H1 (cell line): ENCODE measurements at regions not wholly inside any gene's neighbourhood (a gene's known extent, or its start where the extent isn't known, plus 50 kb on each side); places are given as distances from the start of the nearest gene placed in this dataset.

Experiments used
- CTCF ChIA-PET: fragments of 300-600 bp; sonication (Branson Sonifier 250); formaldehyde crosslinking; loops from one replicate; lab custom pipeline; 2021; ENCODE audit not compliant: partially characterized antibody; lab: Charles Lee
- POLR2A ChIA-PET: fragments of 300-600 bp; sonication (Branson Sonifier 250); formaldehyde crosslinking; loops from one replicate; lab custom pipeline; 2021; ENCODE audit warnings: inconsistent platforms; ENCODE audit not compliant: partially characterized antibody; lab: Charles Lee
- DNase-seq, 2 experiments: peaks; one replicate each; pipeline versions ENCODE4 v3.0.0 to v3.0.0-alpha.2; 2010 to 2022; ENCODE audit warnings: low spot score in 2 of 2, low read depth in 1 of 2, mixed read lengths in 1 of 2
- FAIRE-seq: peaks from 2 replicates; lab custom pipeline; 2011; peaks lifted over from hg19 to GRCh38; lab: Jason Lieb, UNC
- H2AFZ ChIP-seq: 2 replicates; pipeline ENCODE4 v1.8.1; 2012; ENCODE audit warnings: low read length, inconsistent platforms
- H2AK5ac ChIP-seq: 2 replicates; pipeline ENCODE4 v1.6.1; 2013; ENCODE audit warnings: low read depth, low read length
- H2BK120ac ChIP-seq: replicated peaks from 2 replicates; pipeline ENCODE3; 2013; ENCODE audit warnings: low read depth, low read length, inconsistent platforms
- H2BK12ac ChIP-seq: 2 replicates; pipeline ENCODE4 v1.6.1; 2013; ENCODE audit warnings: low read depth, low read length
- H2BK15ac ChIP-seq: 2 replicates; pipeline ENCODE4 v1.6.1; 2013; ENCODE audit warnings: low read length
- H2BK20ac ChIP-seq: 2 replicates; pipeline ENCODE4 v1.6.1; 2013; ENCODE audit warnings: low read length
- H2BK5ac ChIP-seq: 2 replicates; pipeline ENCODE4 v1.6.1; 2013; ENCODE audit warnings: low read depth, low read length
- H3K14ac ChIP-seq: 2 replicates; pipeline ENCODE4 v1.6.1; 2013; ENCODE audit warnings: inconsistent platforms; ENCODE audit not compliant: insufficient read length
- H3K18ac ChIP-seq: 2 replicates; pipeline ENCODE4 v1.6.1; 2013; ENCODE audit warnings: low read length; ENCODE audit errors: extremely low read depth
- H3K23ac ChIP-seq: 2 replicates; pipeline ENCODE4 v1.6.1; 2013; ENCODE audit warnings: inconsistent platforms; ENCODE audit not compliant: insufficient read length
- H3K23me2 ChIP-seq: 2 replicates; pipeline ENCODE4 v1.6.1; 2013; ENCODE audit warnings: low read depth, low read length
- H3K27ac ChIP-seq: 2 replicates; pipeline ENCODE4 v1.6.1; 2011; ENCODE audit warnings: low read depth, low read length, inconsistent platforms
- H3K27me3 ChIP-seq, 4 experiments: replicated peaks in 1 of 4; 1 replicate in 1 of 4; 2 replicates in 3 of 4; pipeline versions ENCODE4 v1.6.1 to v1.8.1; 2011 to 2013; ENCODE audit warnings: low read length in 3 of 4, mild to moderate bottlenecking in 3 of 4, inconsistent platforms in 2 of 4, mixed read lengths in 2 of 4, moderate library complexity in 1 of 4; ENCODE audit not compliant: control insufficient read depth in 3 of 4, insufficient read depth in 3 of 4; ENCODE audit errors: extremely low read depth in 1 of 4
- H3K36me3 ChIP-seq, 4 experiments: 2 replicates each; pipeline versions ENCODE4 v1.6.1 to v1.8.1; 2011 to 2013; ENCODE audit warnings: mild to moderate bottlenecking in 4 of 4, low read length in 3 of 4, moderate library complexity in 2 of 4, control low read depth in 1 of 4, inconsistent platforms in 1 of 4; ENCODE audit not compliant: insufficient read depth in 4 of 4, control insufficient read depth in 2 of 4
- H3K4ac ChIP-seq: replicated peaks from 2 replicates; pipeline ENCODE3; 2013; ENCODE audit warnings: low read length, low read depth, mixed read lengths, inconsistent platforms; ENCODE audit not compliant: insufficient read length
- H3K4me1 ChIP-seq, 4 experiments: replicated peaks in 1 of 4; 1 replicate in 1 of 4; 2 replicates in 3 of 4; pipeline versions ENCODE4 v1.6.1 to v1.8.1; 2011 to 2013; ENCODE audit warnings: low read length in 3 of 4, inconsistent platforms in 2 of 4, mixed read lengths in 1 of 4; ENCODE audit not compliant: insufficient read depth in 4 of 4, control insufficient read depth in 3 of 4
- H3K4me2 ChIP-seq, 2 experiments: 2 replicates each; pipeline versions ENCODE4 v1.6.1 to v1.8.1; 2011 to 2013; ENCODE audit warnings: low read depth in 2 of 2, low read length in 2 of 2, control low read depth in 1 of 2, inconsistent platforms in 1 of 2, mild to moderate bottlenecking in 1 of 2; ENCODE audit not compliant: insufficient read depth in 1 of 2
- H3K4me3 ChIP-seq, 4 experiments: fragments of 200-600, 300-600 bp in 1 of 4; sonication (generic), shearing (Covaris generic), sonication (Bioruptor Twin) in 1 of 4; 2 replicates each; pipeline versions ENCODE4 v1.5.1 to v1.8.1; 2011 to 2016; ENCODE audit warnings: low read length in 4 of 4, low read depth in 3 of 4, control low read depth in 2 of 4, inconsistent platforms in 2 of 4, mild to moderate bottlenecking in 2 of 4, mixed read lengths in 1 of 4, moderate library complexity in 1 of 4; ENCODE audit not compliant: insufficient read depth in 2 of 4; ENCODE audit errors: extremely low read depth in 1 of 4
- H3K56ac ChIP-seq: replicated peaks from 2 replicates; pipeline ENCODE3; 2013; ENCODE audit warnings: low read depth, mild to moderate bottlenecking, mixed read lengths, low read length, inconsistent platforms; ENCODE audit not compliant: insufficient read length
- H3K79me1 ChIP-seq: 2 replicates; pipeline ENCODE4 v1.6.1; 2013; ENCODE audit warnings: low read depth, low read length, control low read depth
- H3K79me2 ChIP-seq, 2 experiments: 2 replicates each; pipeline versions ENCODE4 v1.6.1 to v1.8.1; 2012 to 2013; ENCODE audit warnings: low read length in 2 of 2, mild to moderate bottlenecking in 2 of 2, inconsistent platforms in 1 of 2; ENCODE audit not compliant: insufficient read depth in 2 of 2, control insufficient read depth in 1 of 2
- H3K9ac ChIP-seq, 4 experiments: replicated peaks in 1 of 4; 1 replicate in 1 of 4; 2 replicates in 3 of 4; pipeline versions ENCODE4 v1.6.1 to v1.8.1; 2011 to 2013; ENCODE audit warnings: low read depth in 3 of 4, low read length in 3 of 4, control low read depth in 2 of 4, mild to moderate bottlenecking in 2 of 4, moderate library complexity in 2 of 4, inconsistent platforms in 1 of 4; ENCODE audit errors: extremely low read depth in 1 of 4
- H3K9me3 ChIP-seq, 2 experiments: 2 replicates each; pipeline versions ENCODE4 v1.6.1 to v1.8.1; 2012 to 2013; ENCODE audit warnings: mild to moderate bottlenecking in 2 of 2, moderate library complexity in 2 of 2, control low read depth in 1 of 2, inconsistent platforms in 1 of 2, low read depth in 1 of 2, low read length in 1 of 2, mixed read lengths in 1 of 2; ENCODE audit not compliant: insufficient read depth in 2 of 2
- H4K20me1 ChIP-seq, 2 experiments: replicated peaks in 1 of 2; 2 replicates each; pipeline versions ENCODE3 to v1.8.1; 2011 to 2013; ENCODE audit warnings: inconsistent platforms in 2 of 2, low read length in 2 of 2, mild to moderate bottlenecking in 1 of 2; ENCODE audit not compliant: insufficient read depth in 2 of 2, control insufficient read depth in 1 of 2
- H4K5ac ChIP-seq: 2 replicates; pipeline ENCODE4 v1.6.1; 2013; ENCODE audit warnings: low read length, low read depth, mixed read lengths, inconsistent platforms; ENCODE audit not compliant: insufficient read length
- H4K8ac ChIP-seq: 2 replicates; pipeline ENCODE4 v1.8.0; 2013; ENCODE audit warnings: mild to moderate bottlenecking, moderate library complexity, low read length, inconsistent platforms; ENCODE audit not compliant: insufficient read depth; ENCODE audit errors: extremely low read depth
- H4K91ac ChIP-seq: replicated peaks from 2 replicates; pipeline ENCODE3; 2013; ENCODE audit warnings: low read length, mixed read lengths, inconsistent platforms; ENCODE audit not compliant: insufficient read length
- EP300 ChIP-seq, 2 experiments: IDR thresholded peaks; 1 replicate in 1 of 2; 2 replicates in 1 of 2; pipeline ENCODE4 v1.6.1; 2011 to 2012; ENCODE audit warnings: low read depth in 2 of 2, low read length in 2 of 2, mild to moderate bottlenecking in 2 of 2, borderline replicate concordance in 1 of 2, inconsistent platforms in 1 of 2, moderate library complexity in 1 of 2
- KDM1A ChIP-seq: fragments of 200-600, 300-600 bp; sonication (generic); IDR thresholded peaks from 2 replicates; pipeline ENCODE4 v1.7.1; 2016; ENCODE audit warnings: mild to moderate bottlenecking, low read length, borderline replicate concordance
- WGBS, 2 experiments: shearing (Covaris generic) in 1 of 2; methylation state at CpG; one replicate each; pipeline versions ENCODE4 v1.1.6 to v1.1.7; 2013 to 2015; ENCODE audit warnings: low lambda C conversion rate in 2 of 2, mixed read lengths in 2 of 2, inconsistent platforms in 1 of 2, low coverage in 1 of 2, missing lambda C conversion rate in 1 of 2; ENCODE audit not compliant: insufficient replicate concordance in 2 of 2, insufficient coverage in 1 of 2, insufficient read length in 1 of 2; ENCODE audit errors: extremely low coverage in 1 of 2, missing lambda C conversion rate in 1 of 2; 5-methylcytosine and 5-hydroxymethylcytosine counted together
- TF ChIP-seq, protein P1 (sequence below): IDR thresholded peaks from 2 replicates; pipeline ENCODE4 v1.6.1; 2012; ENCODE audit warnings: low read length, inconsistent platforms

DNA sequence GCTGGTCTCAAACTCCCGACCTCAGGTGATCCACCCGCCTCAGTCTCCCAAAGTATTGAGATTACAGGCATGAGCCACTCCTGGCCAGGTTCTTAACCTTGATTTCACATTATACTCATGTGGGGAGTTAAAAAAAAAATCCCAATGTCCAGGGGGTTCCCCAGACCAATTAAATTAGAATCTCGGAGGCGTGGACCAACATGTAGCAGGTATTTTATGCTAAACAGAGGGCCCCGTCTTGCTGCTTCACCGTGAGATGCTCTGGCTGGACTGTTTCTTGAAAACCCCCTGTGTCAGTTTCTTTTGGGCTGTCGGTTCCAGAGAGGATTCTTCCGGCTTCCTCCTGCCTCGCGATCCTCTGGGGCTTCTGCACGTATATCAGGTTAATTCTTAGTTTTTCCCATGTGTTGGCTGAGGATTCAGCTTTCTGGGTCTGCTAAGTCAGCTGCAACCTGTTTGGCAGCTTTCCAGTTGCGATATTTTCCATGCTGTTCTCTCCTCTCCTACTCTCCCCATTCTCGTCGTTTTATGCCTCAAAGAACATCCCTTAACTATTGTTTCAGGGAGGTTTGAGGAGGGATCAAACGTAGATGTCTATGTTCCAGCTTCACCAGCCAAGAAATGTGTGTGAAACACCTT, 50.6 kb upstream of the ACCSL start:
- WGBS, 2 experiments = 86% methylated on average over 15 of the region's 15 CpGs; no CpG with 5 or more reads in 1 of the 2 experiments
- no peak overlapping the region for H3K18ac ChIP-seq
- CTCF ChIA-PET = interaction anchor here (0.7 to 1.3 kb wide), 4 partner anchors 9 to 107 kb away, joined by 3 to 4 read pairs (median 3); no protein-coding TSS in a partner anchor
- no peak overlapping the region for H3K56ac ChIP-seq
- H3K4me2 ChIP-seq = no peak overlapping the region
- no peaks in the 10 kb centered on the region for H3K27me3 ChIP-seq
- no peak overlapping the region for H4K8ac ChIP-seq
- TF ChIP-seq KDM1A = no peak
- no peak for TF ChIP-seq EP300 (IDR thresholded peaks at IDR 0.05; ENCODE audit: borderline replicate concordance in 1 of 2, low read depth in 2 of 2, low read length in 2 of 2)
- TF ChIP-seq, protein P1, sequence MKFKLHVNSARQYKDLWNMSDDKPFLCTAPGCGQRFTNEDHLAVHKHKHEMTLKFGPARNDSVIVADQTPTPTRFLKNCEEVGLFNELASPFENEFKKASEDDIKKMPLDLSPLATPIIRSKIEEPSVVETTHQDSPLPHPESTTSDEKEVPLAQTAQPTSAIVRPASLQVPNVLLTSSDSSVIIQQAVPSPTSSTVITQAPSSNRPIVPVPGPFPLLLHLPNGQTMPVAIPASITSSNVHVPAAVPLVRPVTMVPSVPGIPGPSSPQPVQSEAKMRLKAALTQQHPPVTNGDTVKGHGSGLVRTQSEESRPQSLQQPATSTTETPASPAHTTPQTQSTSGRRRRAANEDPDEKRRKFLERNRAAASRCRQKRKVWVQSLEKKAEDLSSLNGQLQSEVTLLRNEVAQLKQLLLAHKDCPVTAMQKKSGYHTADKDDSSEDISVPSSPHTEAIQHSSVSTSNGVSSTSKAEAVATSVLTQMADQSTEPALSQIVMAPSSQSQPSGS = no peak
- no peak overlapping the region for H2AFZ ChIP-seq
- H2AK5ac ChIP-seq = no peak overlapping the region
- H3K36me3 ChIP-seq = no peaks in the 10 kb centered on the region
- DNase-seq (no peak), FAIRE-seq (no peak)
- H4K91ac ChIP-seq = no peak overlapping the region
- POLR2A ChIA-PET = no interaction called here
- H2BK5ac ChIP-seq = no peak overlapping the region
- H2BK20ac ChIP-seq = no peak overlapping the region
- H3K4me1 ChIP-seq = peaks cover 0 to 3% (median 1%) of the 10 kb centered on the region in 4 experiments; a peak in 1 of 7 replicates
- H3K4me3 ChIP-seq = no peak overlapping the region
- no peak overlapping the region for H3K14ac ChIP-seq
- no peaks in the 10 kb centered on the region for H4K20me1 ChIP-seq
- H3K9ac ChIP-seq = no peak overlapping the region
- no peaks in the 10 kb centered on the region for H3K79me1 ChIP-seq
- no peak overlapping the region for H3K27ac ChIP-seq
- H3K23ac ChIP-seq = no peak overlapping the region
- no peak overlapping the region for H2BK120ac ChIP-seq
- no peaks in the 10 kb centered on the region; the same call in 1 of the 2 replicates for H3K23me2 ChIP-seq
- no peak overlapping the region for H2BK12ac ChIP-seq
- H4K5ac ChIP-seq = no peak overlapping the region
- no peaks in the 10 kb centered on the region for H3K79me2 ChIP-seq
- no peak overlapping the region for H2BK15ac ChIP-seq
- H3K9me3 ChIP-seq = 0 out of 4 replicates have a peak, but pooled peaks cover 0 to 3% of the 10 kb centered on the region in 2 experiments
- no peak overlapping the region for H3K4ac ChIP-seq
